ENCODE measurements at regions not wholly inside any gene's neighbourhood (a gene's known extent, or its start where the extent isn't known, plus 50 kb on each side); places are given as distances from the start of the nearest gene placed in this dataset.
"Not testable (repeated sequence)": the region's sequence is repeated elsewhere in the genome, so short reads cannot be mapped to it uniquely, and the experiment has no call there.

GRCh38 chr9:42470577-42470976 is 287.1 kb downstream of the SPATA31A6 start:
- TF ChIP-seq CTCF (conservative IDR thresholded peaks at IDR 0.05; ENCODE audit: low read depth in 2 of 2): peak; percentile 51 to 57
- not testable (repeated sequence) for TF ChIP-seq JUNB (IDR thresholded peaks at IDR 0.05; ENCODE audit: unreplicated experiment); REST (IDR thresholded peaks at IDR 0.05; ENCODE audit: unreplicated experiment); EZH2phosphoT487 (IDR thresholded peaks at IDR 0.05; ENCODE audit: unreplicated experiment); POLR2AphosphoS5 (IDR thresholded peaks at IDR 0.05; ENCODE audit: low read depth); EZH2 (IDR thresholded peaks at IDR 0.05; ENCODE audit: low read depth, unreplicated experiment); ZNF114 (CRISPR knock-in tag; IDR thresholded peaks at IDR 0.05)

Data from GM23338 (cell line).